ENCODE measurements at regions not wholly inside any gene's neighbourhood (a gene's known extent, or its start where the extent isn't known, plus 50 kb on each side); places are given as distances from the start of the nearest gene placed in this dataset.

GRCh38 chr1:192518700-192519099, 56.9 kb upstream of the RGS1 start:
- Histone ChIP-seq H3K27me3 (no peaks in the 10 kb centered on the region), H3K36me3 (no peaks in the 10 kb centered on the region), H3K9me3 (no peaks in the 10 kb centered on the region), H3K27ac (no peak overlapping the region), H3K4me3 (no peak overlapping the region), H3K4me1 (peaks cover 0 to 20% (median 1%) of the 10 kb centered on the region in 9 donors)
- ATAC-seq (no peak), DNase-seq (no peak)
- no peak for TF ChIP-seq CTCF (IDR thresholded peaks at IDR 0.05)
- intact Hi-C loops (cut with DNase I): no loop called here

- intact Hi-C loops (cut with DNase I): no loop called here
- ATAC-seq (peak in 3 of 8 donors; percentile 48 to 64 (median 50)), DNase-seq (no peak)
- H3K9me3 ChIP-seq: no peaks in the 10 kb centered on the region
- 51 to 55% methylated on average over 1 of the region's 1 CpG for WGBS, 2 donors
- no peaks in the 10 kb centered on the region for H3K36me3 ChIP-seq
- H3K27ac ChIP-seq: no peak overlapping the region
- TF ChIP-seq CTCF (IDR thresholded peaks at IDR 0.05): no peak
- H3K4me1 ChIP-seq: peaks cover 0 to 18% (median 8%) of the 10 kb centered on the region in 9 donors
- H3K4me3 ChIP-seq: no peak overlapping the region
- no peaks in the 10 kb centered on the region for H3K27me3 ChIP-seq
These were observed 53.8 kb upstream of the RGS1 start for GRCh38 chr1:192521734-192522133.

- Histone ChIP-seq H3K4me1 (peaks cover 0 to 14% (median 8%) of the 10 kb centered on the region in 9 donors), H3K27me3 (no peaks in the 10 kb centered on the region), H3K27ac (no peak overlapping the region), H3K9me3 (no peaks in the 10 kb centered on the region), H3K36me3 (no peaks in the 10 kb centered on the region), H3K4me3 (no peak overlapping the region)
- ATAC-seq (no peak), DNase-seq (no peak)
- TF ChIP-seq CTCF (IDR thresholded peaks at IDR 0.05): no peak
- intact Hi-C loops (cut with DNase I): no loop called here
- WGBS, 2 donors: 90 to 92% methylated on average over 5 of the region's 5 CpGs
These were observed 52.9 kb upstream of the RGS1 start for GRCh38 chr1:192522673-192523072.

GRCh38 chr1:192524223-192524622, 51.4 kb upstream of the RGS1 start:
- DNase-seq (no peak), ATAC-seq (peak in 4 of 8 donors; percentile 35 to 82 (median 73))
- intact Hi-C loops (cut with DNase I): no loop called here
- H3K4me3 ChIP-seq: no peak overlapping the region
- no peaks in the 10 kb centered on the region for H3K36me3 ChIP-seq
- H3K9me3 ChIP-seq: no peaks in the 10 kb centered on the region
- TF ChIP-seq CTCF (IDR thresholded peaks at IDR 0.05): no peak
- H3K4me1 ChIP-seq: peaks cover 0 to 14% (median 8%) of the 10 kb centered on the region in 9 donors
- no peaks in the 10 kb centered on the region for H3K27me3 ChIP-seq
- H3K27ac ChIP-seq: peak overlapping the region in 1 of 10 donors; percentile 46
- 9 to 21% methylated on average over 1 of the region's 1 CpG for WGBS, 2 donors

Measured in heart right ventricle (tissue), 16 donors.